Activated CD4-positive, alpha-beta T cell treated with anti-CD3 and anti-CD28 coated beads for 1 hour (primary cell): ENCODE measurements at regions not wholly inside any gene's neighbourhood (a gene's known extent, or its start where the extent isn't known, plus 50 kb on each side); places are given as distances from the start of the nearest gene placed in this dataset.

Experiments
- DNase-seq: peaks from one replicate; pipeline ENCODE4 v3.0.0-alpha.2; 2020

- no peak for DNase-seq
Measured at GRCh38 chr4:3715855-3716630, 50.1 kb upstream of the ADRA2C start.

- DNase-seq: no peak
Measured at GRCh38 chr4:3715061-3715854, 50.9 kb upstream of the ADRA2C start.

- DNase-seq: no peak
Measured at GRCh38 chr4:3714642-3715001, 51.6 kb upstream of the ADRA2C start.

GRCh38 chr4:3713817-3714641 is 52.2 kb upstream of the ADRA2C start:
- no peak for DNase-seq

- DNase-seq: no peak
Measured at GRCh38 chr4:3713346-3713745, 52.8 kb upstream of the ADRA2C start.

- no peak for DNase-seq
Measured at GRCh38 chr4:3712936-3713335, 53.2 kb upstream of the ADRA2C start.

- DNase-seq: no peak
Measured at GRCh38 chr4:3712112-3712805, 53.9 kb upstream of the ADRA2C start.

- no peak for DNase-seq
Measured at GRCh38 chr4:3711183-3712111, 54.7 kb upstream of the ADRA2C start.

GRCh38 chr4:3710451-3711182 is 55.6 kb upstream of the ADRA2C start:
- DNase-seq: no peak

- DNase-seq: no peak
Measured at GRCh38 chr4:3709846-3710441, 56.2 kb upstream of the ADRA2C start.

GRCh38 chr4:3709061-3709845 is 56.9 kb upstream of the ADRA2C start:
- DNase-seq: no peak

- DNase-seq: no peak
Measured at GRCh38 chr4:3708611-3709010, 57.6 kb upstream of the ADRA2C start.

- DNase-seq: no peak
Measured at GRCh38 chr4:3708103-3708510, 58.1 kb upstream of the ADRA2C start.

- no peak for DNase-seq
Measured at GRCh38 chr4:3707423-3708102, 58.6 kb upstream of the ADRA2C start.

- DNase-seq: no peak
Measured at GRCh38 chr4:3706565-3707422, 59.4 kb upstream of the ADRA2C start.

GRCh38 chr4:3706111-3706511 is 60.1 kb upstream of the ADRA2C start:
- DNase-seq: no peak

- DNase-seq: no peak
Measured at GRCh38 chr4:3705236-3705987, 60.8 kb upstream of the ADRA2C start.
